ENCODE measurements at regions not wholly inside any gene's neighbourhood (a gene's known extent, or its start where the extent isn't known, plus 50 kb on each side); places are given as distances from the start of the nearest gene placed in this dataset.

DNA sequence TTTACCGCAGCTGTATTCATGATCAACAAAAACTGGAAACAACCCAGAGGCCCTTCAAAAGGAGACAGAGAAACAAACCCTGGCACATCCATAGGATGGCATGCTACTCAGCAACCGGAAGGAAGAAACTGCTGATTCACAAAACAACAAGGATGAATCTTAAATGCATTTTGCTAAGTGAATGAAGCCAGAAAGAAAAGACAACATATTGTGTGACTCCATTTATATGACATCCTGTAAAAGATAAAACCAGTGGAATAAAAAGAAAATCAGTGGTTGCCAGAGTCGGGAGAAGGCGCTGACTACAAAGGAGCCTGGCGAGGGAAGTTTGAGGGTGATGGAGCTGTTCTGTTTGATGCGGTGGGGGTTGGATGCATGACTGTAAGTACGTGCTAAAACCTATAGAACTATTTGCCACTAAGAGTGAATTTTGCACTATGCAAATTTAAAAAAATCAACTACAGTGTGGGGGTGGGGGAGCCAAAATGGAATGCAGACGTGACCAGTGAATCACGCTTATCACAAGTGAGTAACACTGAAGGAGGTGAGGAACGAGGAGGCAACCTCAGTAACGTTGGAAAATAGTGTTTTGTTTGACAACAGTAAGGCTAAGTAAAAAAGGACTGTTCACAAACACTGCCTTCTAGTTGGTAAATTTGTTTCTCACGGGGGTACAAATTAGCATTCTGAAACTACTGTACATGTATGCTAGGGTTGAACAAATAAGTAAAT, 108.9 kb downstream of the INHBB start:
- Histone ChIP-seq H3K79me2 (ENCODE audit: control insufficient read depth, insufficient read depth, low read length) (no peaks in the 10 kb centered on the region), H3K27me3 (replicated peaks in 1 of 2; ENCODE audit: control insufficient read depth in 2 of 2, insufficient read depth in 2 of 2, low read length in 1 of 2) (peaks cover 0 to 4% of the 10 kb centered on the region in 2 experiments; a peak in 3 of 4 replicates), H3K4me3 (no peak overlapping the region), H2AFZ (ENCODE audit: control insufficient read depth, low read depth, low read length) (no peak overlapping the region), H3K9me3 (replicated peaks; ENCODE audit: control insufficient read depth, insufficient read depth, low read length) (no peaks in the 10 kb centered on the region; the same call in 2 of the 3 replicates), H4K20me1 (ENCODE audit: control insufficient read depth, insufficient read depth) (no peaks in the 10 kb centered on the region), H3K9ac (ENCODE audit: control insufficient read depth, insufficient read depth, low read length) (no peak overlapping the region), H3K4me1 (ENCODE audit: control insufficient read depth, insufficient read depth, low read length) (no peaks in the 10 kb centered on the region), H3K4me2 (ENCODE audit: control insufficient read depth, insufficient read depth) (no peak overlapping the region), H3K27ac (ENCODE audit: control insufficient read depth, insufficient read depth) (no peak overlapping the region), H3K36me3 (ENCODE audit: control insufficient read depth in 2 of 2, insufficient read depth in 2 of 2, low read length in 1 of 2) (no peaks in the 10 kb centered on the region)
- SMC1A ChIA-PET (ENCODE audit: uncharacterized antibody, unreplicated experiment) = no interaction called here
- ATAC-seq (no peak), DNase-seq (ENCODE audit: low read depth, low spot score) (no peak), FAIRE-seq (no peak)
- TF ChIP-seq SMAD1 (IDR thresholded peaks at IDR 0.05; ENCODE audit: low read depth, partially characterized antibody) = no peak
- no peak for TF ChIP-seq CREB1 (IDR thresholded peaks at IDR 0.05; ENCODE audit: low read depth)
- TF ChIP-seq, protein P1, sequence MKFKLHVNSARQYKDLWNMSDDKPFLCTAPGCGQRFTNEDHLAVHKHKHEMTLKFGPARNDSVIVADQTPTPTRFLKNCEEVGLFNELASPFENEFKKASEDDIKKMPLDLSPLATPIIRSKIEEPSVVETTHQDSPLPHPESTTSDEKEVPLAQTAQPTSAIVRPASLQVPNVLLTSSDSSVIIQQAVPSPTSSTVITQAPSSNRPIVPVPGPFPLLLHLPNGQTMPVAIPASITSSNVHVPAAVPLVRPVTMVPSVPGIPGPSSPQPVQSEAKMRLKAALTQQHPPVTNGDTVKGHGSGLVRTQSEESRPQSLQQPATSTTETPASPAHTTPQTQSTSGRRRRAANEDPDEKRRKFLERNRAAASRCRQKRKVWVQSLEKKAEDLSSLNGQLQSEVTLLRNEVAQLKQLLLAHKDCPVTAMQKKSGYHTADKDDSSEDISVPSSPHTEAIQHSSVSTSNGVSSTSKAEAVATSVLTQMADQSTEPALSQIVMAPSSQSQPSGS (IDR thresholded peaks at IDR 0.05; ENCODE audit: low read length) = no peak
- no peak for TF ChIP-seq TBL1XR1 (IDR thresholded peaks at IDR 0.05; ENCODE audit: low read depth, low read length)
- no peak for TF ChIP-seq FOXM1 (IDR thresholded peaks at IDR 0.05; ENCODE audit: low read depth, low read length)
- TF ChIP-seq SRF (IDR thresholded peaks at IDR 0.05; ENCODE audit: low read depth in 2 of 2, low read length in 2 of 2) = no peak
- intact Hi-C loops (cut with micrococcal nuclease; ENCODE audit: unreplicated experiment) (no loop called here), in situ Hi-C loops (cut with MboI) (no loop called here)
- RAD21 ChIA-PET (ENCODE audit: unreplicated experiment) = no interaction called here
- WGBS (ENCODE audit: insufficient coverage, insufficient replicate concordance, low lambda C conversion rate, missing lambda C conversion rate) = 40% methylated on average over 12 of the region's 12 CpGs
- POLR2A ChIA-PET = no interaction called here
- BruUV-seq (replicated peaks) = no TSS peak
- CTCF ChIA-PET = no interaction called here

DNA sequence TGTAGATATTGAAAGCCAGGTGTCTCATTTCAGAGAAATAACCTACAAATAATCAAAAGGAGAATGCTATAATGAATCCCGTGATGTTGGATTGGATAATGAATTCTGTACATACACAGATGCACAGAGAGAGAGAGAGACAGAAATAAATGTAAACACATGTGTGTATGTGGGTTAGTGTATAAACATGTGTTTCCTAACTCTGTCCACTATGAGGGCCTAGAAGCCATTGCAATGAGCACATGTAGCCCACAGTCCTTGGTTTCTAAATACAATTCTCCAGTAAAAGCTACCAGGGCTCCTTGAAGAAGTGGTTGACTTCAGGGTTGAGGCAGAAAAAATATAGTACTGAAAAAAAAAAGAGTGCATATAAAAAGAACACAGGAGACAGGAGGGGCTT, 109.5 kb downstream of the INHBB start:
- Histone ChIP-seq H3K36me3 (ENCODE audit: control insufficient read depth in 2 of 2, insufficient read depth in 2 of 2, low read length in 1 of 2) (no peaks in the 10 kb centered on the region), H3K4me2 (ENCODE audit: control insufficient read depth, insufficient read depth) (no peak overlapping the region), H2AFZ (ENCODE audit: control insufficient read depth, low read depth, low read length) (no peak overlapping the region), H3K4me1 (ENCODE audit: control insufficient read depth, insufficient read depth, low read length) (no peaks in the 10 kb centered on the region), H3K9me3 (replicated peaks; ENCODE audit: control insufficient read depth, insufficient read depth, low read length) (no peaks in the 10 kb centered on the region; the same call in 2 of the 3 replicates), H3K27ac (ENCODE audit: control insufficient read depth, insufficient read depth) (no peak overlapping the region), H3K27me3 (replicated peaks in 1 of 2; ENCODE audit: control insufficient read depth in 2 of 2, insufficient read depth in 2 of 2, low read length in 1 of 2) (peaks cover 0 to 2% of the 10 kb centered on the region in 2 experiments; a peak in 2 of 4 replicates), H3K4me3 (no peak overlapping the region), H3K9ac (ENCODE audit: control insufficient read depth, insufficient read depth, low read length) (no peak overlapping the region), H3K79me2 (ENCODE audit: control insufficient read depth, insufficient read depth, low read length) (no peaks in the 10 kb centered on the region), H4K20me1 (ENCODE audit: control insufficient read depth, insufficient read depth) (no peaks in the 10 kb centered on the region)
- TF ChIP-seq PML (IDR thresholded peaks at IDR 0.05; ENCODE audit: low read length) = no peak
- ChIA-PET CTCF (no interaction called here), RAD21 (ENCODE audit: unreplicated experiment) (no interaction called here), POLR2A (no interaction called here), SMC1A (ENCODE audit: uncharacterized antibody, unreplicated experiment) (no interaction called here)
- in situ Hi-C loops (cut with MboI) = no loop called here
- intact Hi-C loops (cut with micrococcal nuclease; ENCODE audit: unreplicated experiment) = no loop called here
- DNase-seq (ENCODE audit: low read depth, low spot score) (no peak), FAIRE-seq (no peak), ATAC-seq (no peak)
- no TSS peak for BruUV-seq (replicated peaks)
- 0% methylated on average over 1 of the region's 1 CpG for WGBS (ENCODE audit: insufficient coverage, insufficient replicate concordance, low lambda C conversion rate, missing lambda C conversion rate)

Data from GM12878 (cell line).